AG09309 (cell line): ENCODE measurements at regions not wholly inside any gene's neighbourhood (a gene's known extent, or its start where the extent isn't known, plus 50 kb on each side); places are given as distances from the start of the nearest gene placed in this dataset.
"Not testable (repeated sequence)": the region's sequence is repeated elsewhere in the genome, so short reads cannot be mapped to it uniquely, and the experiment has no call there.

Experiments used
- DNase-seq: peaks from one replicate; pipeline ENCODE4 v3.0.0-alpha.2; 2010; ENCODE audit warnings: low read depth
- H3K4me3 ChIP-seq: 2 replicates; pipeline ENCODE4 v1.5.1; 2011; ENCODE audit warnings: mild to moderate bottlenecking, low read depth, low read length, moderate library complexity; ENCODE audit not compliant: control insufficient read depth
- TF ChIP-seq, protein P1 (sequence below): IDR thresholded peaks from 2 replicates; pipeline ENCODE4 v1.5.1; 2011; ENCODE audit warnings: mild to moderate bottlenecking, low read depth, low read length, inconsistent platforms; ENCODE audit not compliant: insufficient read depth, control insufficient read depth; ENCODE audit errors: missing control alignments

GRCh38 chr3:104437131-104437750, 929.5 kb upstream of the ALCAM start:
- DNase-seq: peak; percentile 54
- no peak overlapping the region for H3K4me3 ChIP-seq
- TF ChIP-seq, protein P1, sequence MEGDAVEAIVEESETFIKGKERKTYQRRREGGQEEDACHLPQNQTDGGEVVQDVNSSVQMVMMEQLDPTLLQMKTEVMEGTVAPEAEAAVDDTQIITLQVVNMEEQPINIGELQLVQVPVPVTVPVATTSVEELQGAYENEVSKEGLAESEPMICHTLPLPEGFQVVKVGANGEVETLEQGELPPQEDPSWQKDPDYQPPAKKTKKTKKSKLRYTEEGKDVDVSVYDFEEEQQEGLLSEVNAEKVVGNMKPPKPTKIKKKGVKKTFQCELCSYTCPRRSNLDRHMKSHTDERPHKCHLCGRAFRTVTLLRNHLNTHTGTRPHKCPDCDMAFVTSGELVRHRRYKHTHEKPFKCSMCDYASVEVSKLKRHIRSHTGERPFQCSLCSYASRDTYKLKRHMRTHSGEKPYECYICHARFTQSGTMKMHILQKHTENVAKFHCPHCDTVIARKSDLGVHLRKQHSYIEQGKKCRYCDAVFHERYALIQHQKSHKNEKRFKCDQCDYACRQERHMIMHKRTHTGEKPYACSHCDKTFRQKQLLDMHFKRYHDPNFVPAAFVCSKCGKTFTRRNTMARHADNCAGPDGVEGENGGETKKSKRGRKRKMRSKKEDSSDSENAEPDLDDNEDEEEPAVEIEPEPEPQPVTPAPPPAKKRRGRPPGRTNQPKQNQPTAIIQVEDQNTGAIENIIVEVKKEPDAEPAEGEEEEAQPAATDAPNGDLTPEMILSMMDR: no peak

DNA sequence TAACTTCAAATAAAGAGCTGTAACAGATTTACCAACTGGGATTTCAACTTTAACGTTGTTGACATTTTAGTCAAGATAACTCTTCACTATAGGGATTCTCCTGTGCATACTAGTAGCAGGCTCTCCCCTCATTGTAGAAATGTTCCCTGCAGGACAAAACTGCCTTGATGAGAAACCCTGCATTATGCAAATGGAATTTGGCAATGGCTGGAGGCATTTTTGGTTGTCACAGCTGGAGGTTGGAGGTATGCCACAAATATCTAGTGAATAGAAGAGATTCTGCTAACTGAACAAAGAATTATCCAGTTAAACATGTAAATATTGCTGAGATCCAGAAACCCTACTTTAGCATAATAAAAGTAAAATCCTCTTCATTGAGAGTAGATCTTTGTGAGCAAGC, 928.8 kb upstream of the ALCAM start:
- TF ChIP-seq, protein P1: no peak
- peak; percentile 8 for DNase-seq
- no peak overlapping the region for H3K4me3 ChIP-seq

DNA sequence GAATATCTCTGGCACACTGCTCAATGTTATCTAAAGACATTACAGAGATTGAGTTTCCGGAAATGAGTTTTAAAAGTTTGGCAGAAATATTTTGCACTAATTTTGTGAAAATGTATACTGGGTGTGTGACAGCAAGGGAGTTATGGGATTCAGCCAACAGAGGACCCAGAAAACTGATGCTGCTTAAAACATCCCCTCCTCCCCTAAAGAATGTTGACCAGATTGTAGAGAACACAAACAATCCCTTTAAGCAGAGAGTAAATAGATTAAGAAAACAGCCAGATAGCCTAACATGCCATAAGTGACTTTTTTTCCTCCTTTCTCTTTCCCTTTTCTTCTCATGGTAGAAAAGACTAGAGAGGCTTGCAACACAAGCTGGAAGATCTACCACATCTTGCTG, 928.0 kb upstream of the ALCAM start:
- TF ChIP-seq, protein P1: no peak
- no peak overlapping the region for H3K4me3 ChIP-seq
- DNase-seq: no peak

DNA sequence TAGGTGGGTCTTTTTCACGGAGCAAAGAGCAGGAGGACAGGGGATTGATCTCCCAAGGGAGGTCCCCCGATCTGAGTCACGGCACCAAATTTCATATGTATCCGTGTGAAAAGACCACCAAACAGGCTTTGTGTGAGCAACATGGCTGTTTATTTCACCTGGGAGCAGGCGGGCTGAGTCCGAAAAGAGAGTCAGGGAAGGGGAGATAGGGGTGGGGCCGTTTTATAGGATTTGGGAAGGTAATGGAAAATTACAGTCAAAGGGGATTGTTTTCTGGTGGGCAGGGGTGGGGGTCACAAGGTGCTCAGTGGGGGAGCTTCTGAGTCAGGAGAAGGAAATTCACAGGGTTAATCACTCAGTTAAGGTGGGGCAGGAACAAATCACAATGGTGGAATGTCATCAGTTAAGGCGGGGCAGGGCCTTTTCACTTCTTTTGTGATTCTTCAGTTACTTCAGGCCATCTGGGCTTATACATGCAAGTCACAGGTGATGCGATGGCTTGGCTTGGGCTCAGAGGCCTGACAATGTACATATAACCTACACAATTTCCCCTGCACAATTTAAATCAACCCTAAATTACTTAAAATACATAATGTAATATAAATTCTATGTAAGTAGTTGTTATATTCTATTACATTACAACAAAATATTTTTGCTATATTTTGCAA, 921.3 kb upstream of the ALCAM start:
- not testable (repeated sequence) for H3K4me3 ChIP-seq, DNase-seq

GRCh38 chr3:104447681-104448080, 919.0 kb upstream of the ALCAM start:
- H3K4me3 ChIP-seq: no peak overlapping the region
- DNase-seq: no peak
- TF ChIP-seq, protein P1: no peak

DNA sequence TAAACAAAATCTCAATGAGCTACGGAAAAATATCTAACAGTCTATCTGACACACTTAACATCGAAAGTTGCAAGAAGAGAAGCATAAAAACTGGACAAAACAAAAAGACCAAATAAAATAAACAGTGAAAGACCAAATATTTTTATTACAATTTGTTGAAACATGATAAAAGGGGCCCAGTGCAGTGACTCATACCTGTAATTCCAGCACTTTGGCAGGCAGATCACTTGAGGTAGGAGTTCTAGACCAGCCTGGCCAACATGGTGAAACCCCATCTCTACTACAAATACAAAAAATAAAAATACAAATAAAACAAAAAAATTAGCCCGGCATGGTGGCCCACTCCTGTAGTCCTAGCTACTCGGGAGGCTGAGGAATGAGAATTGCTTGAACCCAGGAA, 914.0 kb upstream of the ALCAM start:
- DNase-seq: no peak
- TF ChIP-seq, protein P1: no peak

GRCh38 chr3:104458657-104459056, 908.1 kb upstream of the ALCAM start:
- no peak for DNase-seq
- H3K4me3 ChIP-seq: no peak overlapping the region
- TF ChIP-seq, protein P1: no peak

More for the DNA sequence above, 914.0 kb upstream of the ALCAM start:
- no peak overlapping the region for H3K4me3 ChIP-seq
